GM12864 (cell line): ENCODE measurements at regions not wholly inside any gene's neighbourhood (a gene's known extent, or its start where the extent isn't known, plus 50 kb on each side); places are given as distances from the start of the nearest gene placed in this dataset.

ENCODE experiments used
- DNase-seq: peaks from one replicate; pipeline ENCODE4 v3.0.0-alpha.2; 2011; ENCODE audit warnings: low read depth
- H3K4me3 ChIP-seq: 2 replicates; pipeline ENCODE4 v1.5.1; 2011; ENCODE audit warnings: mild to moderate bottlenecking, low read depth, low read length, control low read depth
- TF ChIP-seq, protein P1 (sequence below): IDR thresholded peaks from 2 replicates; pipeline ENCODE4 v1.5.1; 2011; ENCODE audit warnings: low read depth, mild to moderate bottlenecking, moderate library complexity, low read length, control low read depth, inconsistent platforms; ENCODE audit errors: missing control alignments

DNA sequence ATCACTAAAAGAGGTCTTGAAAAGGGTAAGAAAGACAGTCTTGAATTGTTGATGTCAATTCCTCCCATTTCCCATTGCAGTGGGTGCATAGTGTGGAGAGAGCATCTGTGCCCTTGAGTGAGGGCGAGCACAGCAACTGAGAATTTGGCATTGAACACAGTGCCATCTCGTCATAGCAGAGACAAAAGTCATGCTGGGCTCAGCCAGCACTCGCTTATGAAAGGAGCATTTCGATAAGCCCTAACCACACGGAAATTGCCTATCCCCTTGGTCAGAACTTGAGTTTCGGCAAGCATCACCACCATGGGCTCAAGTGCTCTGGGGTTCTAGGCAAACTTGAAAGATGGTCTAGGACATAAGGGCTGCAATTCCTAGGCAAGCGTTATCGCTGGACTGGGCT, 712.8 kb upstream of the CDH10 start:
- no peak overlapping the region for H3K4me3 ChIP-seq
- no peak for DNase-seq
- TF ChIP-seq, protein P1, sequence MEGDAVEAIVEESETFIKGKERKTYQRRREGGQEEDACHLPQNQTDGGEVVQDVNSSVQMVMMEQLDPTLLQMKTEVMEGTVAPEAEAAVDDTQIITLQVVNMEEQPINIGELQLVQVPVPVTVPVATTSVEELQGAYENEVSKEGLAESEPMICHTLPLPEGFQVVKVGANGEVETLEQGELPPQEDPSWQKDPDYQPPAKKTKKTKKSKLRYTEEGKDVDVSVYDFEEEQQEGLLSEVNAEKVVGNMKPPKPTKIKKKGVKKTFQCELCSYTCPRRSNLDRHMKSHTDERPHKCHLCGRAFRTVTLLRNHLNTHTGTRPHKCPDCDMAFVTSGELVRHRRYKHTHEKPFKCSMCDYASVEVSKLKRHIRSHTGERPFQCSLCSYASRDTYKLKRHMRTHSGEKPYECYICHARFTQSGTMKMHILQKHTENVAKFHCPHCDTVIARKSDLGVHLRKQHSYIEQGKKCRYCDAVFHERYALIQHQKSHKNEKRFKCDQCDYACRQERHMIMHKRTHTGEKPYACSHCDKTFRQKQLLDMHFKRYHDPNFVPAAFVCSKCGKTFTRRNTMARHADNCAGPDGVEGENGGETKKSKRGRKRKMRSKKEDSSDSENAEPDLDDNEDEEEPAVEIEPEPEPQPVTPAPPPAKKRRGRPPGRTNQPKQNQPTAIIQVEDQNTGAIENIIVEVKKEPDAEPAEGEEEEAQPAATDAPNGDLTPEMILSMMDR: no peak

DNA sequence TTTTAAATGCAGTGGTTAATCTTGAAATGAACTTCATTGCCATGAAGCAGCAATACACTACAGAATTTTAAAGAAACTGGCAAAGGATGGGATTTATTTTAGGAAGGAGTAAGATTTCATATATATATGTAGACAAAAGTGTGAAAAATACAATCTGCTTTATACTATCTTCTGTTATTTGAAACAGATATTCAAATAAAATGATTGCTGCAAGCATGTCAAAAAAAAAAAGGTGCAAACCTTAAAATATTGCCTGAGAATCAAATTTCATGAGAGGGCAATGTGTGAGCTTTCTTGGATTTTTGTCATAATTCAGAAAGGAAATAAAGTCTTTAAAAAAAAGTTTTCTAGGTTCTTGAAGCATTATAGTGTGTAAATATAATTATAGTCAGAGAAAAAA, 705.0 kb upstream of the CDH10 start:
- TF ChIP-seq, protein P1: no peak
- DNase-seq: no peak
- no peak overlapping the region for H3K4me3 ChIP-seq

DNA sequence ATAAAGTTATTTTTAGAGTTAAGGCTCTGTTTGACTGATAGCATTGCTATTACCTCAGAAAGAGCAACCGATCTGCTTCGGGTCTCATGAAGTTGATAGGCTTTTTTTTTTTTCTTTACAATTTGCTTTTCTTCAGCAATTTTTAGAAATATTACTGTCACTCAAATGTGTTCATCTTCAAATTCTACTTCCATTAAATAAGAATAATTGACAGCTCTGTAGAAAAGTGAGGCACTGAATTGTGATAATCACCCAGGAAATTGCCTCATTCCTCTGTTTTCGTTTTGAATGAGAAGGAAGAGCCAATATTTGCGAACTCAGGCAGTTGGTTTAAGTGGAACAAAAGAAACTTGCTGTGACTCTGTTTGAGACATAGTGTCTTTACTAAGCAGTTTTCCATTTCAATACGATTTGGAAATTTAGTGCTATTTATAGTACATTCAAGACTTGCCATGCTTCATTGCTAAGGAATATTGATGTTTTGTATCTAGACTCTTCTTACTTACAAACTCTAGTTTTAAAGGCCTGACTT, 700.5 kb upstream of the CDH10 start:
- no peak for DNase-seq
- H3K4me3 ChIP-seq: no peak overlapping the region
- TF ChIP-seq, protein P1: no peak

DNA sequence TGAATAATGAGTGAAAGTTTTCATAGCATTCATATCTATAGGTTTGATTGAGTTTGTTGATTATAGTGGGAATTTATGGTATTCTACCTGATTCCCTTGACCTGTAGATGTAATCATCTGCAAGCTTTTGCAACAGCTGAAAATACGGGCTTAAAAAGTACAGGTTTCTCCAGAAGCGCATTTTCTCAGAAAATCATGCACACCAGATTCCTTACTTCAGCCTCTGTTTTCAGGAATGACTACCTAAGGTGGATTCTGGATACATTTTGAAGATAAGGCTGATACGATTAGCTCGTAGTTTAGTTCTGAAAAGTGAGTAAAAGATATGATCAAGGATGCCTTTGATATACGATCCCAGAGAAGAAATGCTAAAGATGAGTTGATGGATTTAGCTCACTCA, 694.8 kb upstream of the CDH10 start:
- DNase-seq: no peak
- H3K4me3 ChIP-seq: no peak overlapping the region
- TF ChIP-seq, protein P1: no peak

DNA sequence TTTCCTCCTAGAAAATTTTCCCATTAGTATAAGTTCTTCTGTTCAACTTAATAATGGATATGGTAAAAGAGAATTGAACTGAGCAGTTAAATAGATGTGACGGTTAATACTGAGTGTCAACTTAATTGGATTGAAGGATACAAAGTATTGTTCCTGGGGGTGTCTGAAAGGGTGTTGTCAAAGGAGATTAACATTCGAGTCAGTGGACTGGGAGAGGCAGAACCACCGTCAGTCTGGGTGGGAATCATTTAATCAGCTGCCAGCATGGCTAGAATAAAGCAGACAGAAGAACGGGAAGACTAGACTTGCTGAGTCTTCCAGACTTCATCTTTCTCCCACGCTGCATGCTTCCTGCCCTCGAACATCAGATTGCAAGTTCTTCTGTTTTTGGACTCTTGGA, 689.6 kb upstream of the CDH10 start:
- TF ChIP-seq, protein P1: no peak
- H3K4me3 ChIP-seq: no peak overlapping the region
- no peak for DNase-seq

DNA sequence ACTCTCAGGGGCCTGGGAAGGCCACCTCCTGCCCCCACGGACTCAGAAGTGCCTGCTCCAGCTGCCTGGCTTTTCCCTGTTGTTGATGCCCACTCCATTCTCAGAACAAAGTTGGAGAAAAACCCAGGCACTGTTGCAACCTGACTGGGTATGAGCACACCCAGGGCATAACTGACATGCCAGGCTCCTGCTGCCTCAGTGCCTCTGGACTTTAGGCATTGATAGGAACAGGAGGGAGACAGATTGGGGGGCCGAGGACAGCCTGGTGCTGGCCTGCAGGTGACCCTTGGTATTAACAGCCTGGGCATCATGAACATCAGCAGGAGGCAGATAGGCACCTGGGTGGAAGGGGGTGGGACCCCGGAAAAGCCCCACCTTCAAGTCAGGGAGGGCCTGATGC, 685.9 kb upstream of the CDH10 start:
- no peak overlapping the region for H3K4me3 ChIP-seq
- TF ChIP-seq, protein P1: no peak
- no peak for DNase-seq

DNA sequence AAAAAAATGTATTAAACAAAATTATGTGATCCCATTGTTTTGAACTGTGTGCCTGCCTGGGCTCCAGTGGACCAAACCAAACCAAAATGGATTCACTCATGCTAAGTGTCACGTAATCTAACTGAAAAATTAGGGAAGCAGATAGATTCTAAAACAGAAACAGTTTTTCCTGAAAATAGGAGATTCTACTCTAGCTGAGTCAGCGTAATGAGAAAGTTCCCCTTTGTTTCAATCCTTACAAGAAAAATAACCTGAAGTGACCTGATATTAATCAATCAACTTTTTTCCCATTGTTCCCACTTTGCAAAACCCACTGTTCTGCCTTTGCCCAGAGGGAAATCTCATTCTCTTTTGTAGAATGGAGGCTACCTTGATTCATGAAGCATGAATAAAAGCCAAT, 682.4 kb upstream of the CDH10 start:
- no peak overlapping the region for H3K4me3 ChIP-seq
- no peak for DNase-seq
- TF ChIP-seq, protein P1: no peak
